ENCODE measurements at regions not wholly inside any gene's neighbourhood (a gene's known extent, or its start where the extent isn't known, plus 50 kb on each side); places are given as distances from the start of the nearest gene placed in this dataset.

GRCh38 chr20:12175538-12175937 is 257.8 kb downstream of the BTBD3 start:
- TF ChIP-seq CTCF (IDR thresholded peaks at IDR 0.05; ENCODE audit: low read length) (no peak), EZH2 (IDR thresholded peaks at IDR 0.05; ENCODE audit: borderline replicate concordance, low read length) (no peak)
